GM19239 (cell line): ENCODE measurements at regions not wholly inside any gene's neighbourhood (a gene's known extent, or its start where the extent isn't known, plus 50 kb on each side); places are given as distances from the start of the nearest gene placed in this dataset.

ENCODE experiments used
- DNase-seq: peaks from one replicate; pipeline ENCODE4 v3.0.0; 2011; ENCODE audit warnings: low spot score; ENCODE audit not compliant: insufficient read length
- FAIRE-seq: peaks from 2 replicates; lab custom pipeline; 2011; peaks lifted over from hg19 to GRCh38; lab: Jason Lieb, UNC

DNA sequence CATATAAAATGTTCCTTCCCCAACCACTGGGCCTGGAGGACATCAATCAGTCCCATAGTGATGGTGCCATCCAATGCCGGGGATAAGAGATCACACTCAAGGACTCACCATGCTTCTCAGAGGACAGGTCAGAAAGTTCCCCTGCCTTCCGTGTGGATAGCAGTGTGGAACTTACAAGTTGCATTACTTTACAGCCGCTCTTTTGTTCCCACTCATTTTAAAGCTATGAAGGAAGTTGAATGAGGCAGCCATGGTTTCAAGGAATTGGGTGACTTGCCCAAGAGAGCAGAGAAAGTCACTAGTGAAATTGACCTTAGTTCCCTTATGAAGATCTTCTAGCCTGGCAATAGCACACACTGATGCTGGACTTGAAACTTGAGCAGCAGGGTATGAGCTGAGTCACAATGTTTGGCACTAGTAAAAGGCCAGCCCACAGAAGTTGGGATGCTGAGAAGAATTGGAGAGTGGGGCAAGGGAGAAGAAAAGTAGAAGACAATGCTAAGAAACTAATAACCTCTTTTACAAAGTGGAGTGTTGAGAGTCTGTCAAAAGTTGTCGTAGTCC lies 78.7 kb downstream of the CXCL12 start:
- DNase-seq (no peak), FAIRE-seq (no peak)

DNA sequence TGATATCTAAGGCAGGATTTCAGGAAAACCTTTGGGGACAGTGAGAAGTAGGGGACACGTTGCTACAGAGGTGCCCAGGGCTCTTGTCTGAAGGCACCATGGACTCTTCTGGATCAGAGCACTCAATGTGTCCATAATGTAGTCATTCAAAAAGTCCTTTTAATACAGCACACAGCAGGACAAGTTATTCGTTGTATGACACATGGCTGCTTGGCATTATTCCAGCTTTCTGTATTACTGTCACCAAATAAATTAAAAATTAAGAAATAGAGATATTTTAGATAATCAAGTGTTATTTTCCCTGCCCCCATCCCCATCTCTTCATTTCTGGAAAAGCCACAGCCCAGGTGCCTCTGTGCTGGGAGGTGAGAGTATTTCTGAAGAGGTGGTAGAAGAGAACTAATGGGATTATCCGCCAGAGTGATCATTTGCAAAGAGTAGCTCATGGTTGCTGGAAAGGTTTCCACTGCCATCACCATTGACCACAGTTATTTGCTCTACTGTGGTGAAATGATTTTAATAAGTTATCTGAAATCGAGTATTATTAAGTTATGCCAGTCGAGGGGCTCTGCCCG lies 83.0 kb downstream of the CXCL12 start:
- DNase-seq: no peak
- no peak for FAIRE-seq

DNA sequence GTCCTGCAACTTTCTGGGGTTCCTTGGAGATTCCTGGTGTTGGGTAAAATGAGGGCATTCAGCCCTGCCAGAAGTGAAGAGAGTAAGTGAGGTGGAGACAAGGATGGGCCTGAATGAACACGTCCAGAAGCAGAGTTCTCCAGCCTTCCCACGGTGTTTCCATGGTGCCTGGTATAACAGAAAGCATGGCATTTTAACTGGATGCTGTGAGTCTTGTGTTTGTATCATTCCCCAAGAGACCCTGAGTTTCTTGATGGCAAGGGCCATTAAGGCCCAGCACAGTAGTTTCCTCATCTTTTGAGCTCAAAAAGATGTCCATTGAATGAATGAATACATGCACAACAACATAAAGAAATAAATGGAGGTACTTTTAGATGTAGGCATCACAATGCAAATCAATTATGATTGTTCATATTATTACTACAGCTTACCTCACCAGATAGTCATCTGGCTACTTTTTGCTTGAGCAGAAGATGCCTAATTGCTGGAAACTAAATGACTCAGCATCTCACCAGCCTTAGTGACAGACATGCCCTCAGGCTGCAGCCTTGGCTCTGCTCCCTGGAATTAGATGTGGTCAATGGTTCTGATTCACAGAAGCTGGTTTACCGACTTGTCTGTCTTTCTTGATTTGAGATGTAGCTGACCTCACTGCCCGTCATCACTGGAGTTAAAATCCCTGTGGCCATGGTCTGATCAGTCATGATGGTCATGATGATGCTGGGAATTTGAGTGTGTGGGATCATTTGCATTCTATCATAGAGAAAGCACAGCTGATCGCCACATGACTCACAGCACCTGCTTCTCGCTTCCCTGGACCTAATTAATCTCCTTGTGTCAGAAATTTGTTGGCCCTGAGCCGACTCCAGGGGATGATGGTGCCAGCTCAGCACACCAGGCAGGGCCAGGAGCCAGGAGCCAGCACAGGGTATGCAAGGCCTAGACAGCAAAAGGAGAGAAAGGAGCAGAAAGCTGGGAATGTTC lies 83.9 kb downstream of the CXCL12 start:
- DNase-seq (no peak), FAIRE-seq (no peak)

DNA sequence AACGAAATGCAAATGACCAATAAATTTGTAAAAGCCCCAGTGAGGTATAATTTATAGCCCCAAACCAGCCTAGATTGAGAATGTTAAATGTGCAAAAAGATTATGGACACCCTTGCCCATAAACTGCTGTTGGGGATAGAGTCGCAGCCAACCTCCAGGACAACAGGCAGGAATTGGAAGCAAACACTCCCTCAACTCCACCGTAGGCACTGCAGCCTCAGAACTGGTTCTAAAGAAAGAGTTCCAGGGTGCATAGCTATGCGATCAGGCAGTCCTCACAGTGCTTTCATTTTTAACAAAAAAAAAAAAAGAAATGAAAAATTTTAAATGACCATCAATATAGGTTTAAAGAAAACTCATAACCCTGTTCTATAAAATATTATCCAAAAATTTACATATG lies 86.2 kb downstream of the CXCL12 start:
- no peak for FAIRE-seq
- DNase-seq: no peak

DNA sequence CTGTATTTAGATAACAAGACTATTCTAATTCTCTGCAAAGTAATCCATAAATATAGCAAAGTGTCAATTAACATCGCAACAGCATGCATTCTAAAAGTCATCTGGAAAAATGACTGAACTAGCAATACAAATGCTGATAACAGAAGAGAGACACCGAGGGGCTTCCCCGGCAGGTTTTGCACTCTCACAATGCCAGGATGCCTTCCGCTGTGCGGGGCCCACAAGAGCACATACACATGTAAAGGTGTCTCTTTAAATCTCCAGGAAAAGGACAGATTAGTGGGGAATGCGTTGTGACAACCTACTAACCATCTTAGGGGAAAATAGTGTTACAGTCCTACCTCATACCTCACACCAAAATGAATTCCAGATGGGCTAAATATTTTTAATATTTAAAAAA lies 86.9 kb downstream of the CXCL12 start:
- FAIRE-seq (no peak), DNase-seq (no peak)

DNA sequence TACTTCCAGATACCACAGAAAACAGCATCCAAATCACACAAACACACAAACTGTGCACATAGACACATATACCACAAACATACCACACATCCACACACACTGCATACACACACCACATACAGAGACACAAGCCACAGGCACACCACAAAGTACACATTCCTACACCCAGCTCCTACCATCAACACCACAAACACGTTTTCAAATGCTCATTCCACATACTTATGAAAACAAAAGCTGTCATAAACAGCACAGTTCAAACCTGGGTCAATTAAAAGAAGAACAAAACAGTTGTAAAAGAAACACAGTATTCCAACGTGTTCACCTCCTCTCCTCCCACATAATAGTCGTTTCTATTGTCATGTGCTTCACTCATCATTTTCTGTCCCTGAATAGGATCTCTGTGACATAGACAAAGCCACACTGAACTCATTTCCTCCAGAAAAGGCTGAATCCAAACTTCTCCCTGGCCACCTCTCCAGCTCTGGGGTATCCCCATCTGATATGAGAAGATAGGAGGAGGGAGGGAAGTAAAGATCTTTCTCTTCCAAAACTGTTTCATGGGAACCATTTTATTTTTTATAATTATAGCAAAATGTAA lies 89.2 kb downstream of the CXCL12 start:
- DNase-seq (no peak), FAIRE-seq (no peak)

DNA sequence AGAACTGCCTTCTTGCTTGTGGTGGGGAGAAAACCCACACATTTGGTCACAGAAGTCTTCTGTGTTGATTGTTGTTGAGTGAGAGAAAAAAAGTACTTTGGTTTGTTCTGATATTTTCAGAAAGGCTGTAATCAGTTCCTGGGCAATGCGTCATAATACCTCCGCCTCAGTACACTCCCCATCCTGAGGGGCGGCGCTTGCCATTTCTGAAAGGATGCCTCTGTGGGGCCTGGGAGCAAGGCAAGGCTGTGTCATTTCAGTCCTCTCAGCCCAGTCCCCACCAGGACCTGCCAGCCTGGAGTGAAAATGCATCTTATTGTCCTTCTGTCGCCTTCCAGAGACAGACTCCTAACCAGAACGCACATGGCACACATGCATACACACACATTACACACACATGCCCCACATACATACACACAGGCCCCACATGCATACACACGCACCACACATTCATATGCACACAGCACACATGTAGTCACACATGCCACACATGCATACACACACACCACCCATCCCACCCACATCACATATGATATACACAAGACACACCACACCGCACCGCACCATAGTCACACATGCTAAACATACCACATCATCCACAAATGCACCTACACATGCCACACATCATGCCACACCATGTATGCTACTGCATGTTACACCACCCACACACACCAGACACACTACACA lies 90.0 kb downstream of the CXCL12 start:
- DNase-seq (no peak), FAIRE-seq (no peak)

DNA sequence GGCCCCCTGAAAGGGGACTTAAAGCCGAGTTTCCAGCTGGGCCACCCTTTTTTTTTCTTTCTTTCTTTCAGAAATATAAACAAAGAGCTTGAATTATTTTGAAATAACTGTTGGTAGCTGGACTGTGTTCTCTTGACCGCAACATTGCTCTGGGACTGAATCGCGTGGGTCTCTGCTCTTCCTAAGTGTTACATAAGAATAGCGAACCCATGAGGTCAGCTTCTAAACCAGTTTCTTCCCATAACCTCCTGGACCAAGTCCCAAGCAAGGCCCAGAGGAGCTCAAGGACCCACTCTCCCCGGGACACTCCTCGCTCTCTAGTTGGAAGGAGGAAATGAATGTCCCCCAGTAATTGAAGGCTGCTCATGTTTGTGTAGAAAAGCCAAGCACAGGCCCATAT lies 91.1 kb downstream of the CXCL12 start:
- FAIRE-seq (no peak), DNase-seq (no peak)

DNA sequence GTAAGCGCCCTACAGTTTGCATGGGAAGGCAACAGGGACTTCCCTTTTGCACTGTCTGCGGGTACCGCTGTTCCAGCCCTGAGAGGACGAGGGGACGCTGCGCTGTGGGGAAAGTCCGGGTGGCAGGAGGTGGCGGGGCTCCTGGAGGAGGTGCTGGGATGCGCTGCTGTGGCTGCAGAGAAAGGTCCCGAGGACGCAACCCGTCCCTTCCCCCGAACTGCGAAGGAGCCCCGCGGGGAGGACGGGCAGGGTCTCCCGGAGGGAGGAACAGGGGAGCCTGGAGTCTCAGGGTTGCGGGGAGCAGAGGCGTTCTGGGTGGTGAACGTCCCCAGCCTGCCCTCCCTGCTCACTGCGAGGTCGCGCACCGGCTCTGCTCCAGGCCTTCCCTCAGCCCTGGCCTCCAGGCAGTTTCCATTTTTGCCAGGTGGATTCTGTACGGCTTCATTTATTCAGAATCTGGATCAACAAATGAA lies 91.6 kb downstream of the CXCL12 start:
- no peak for FAIRE-seq
- DNase-seq: no peak

DNA sequence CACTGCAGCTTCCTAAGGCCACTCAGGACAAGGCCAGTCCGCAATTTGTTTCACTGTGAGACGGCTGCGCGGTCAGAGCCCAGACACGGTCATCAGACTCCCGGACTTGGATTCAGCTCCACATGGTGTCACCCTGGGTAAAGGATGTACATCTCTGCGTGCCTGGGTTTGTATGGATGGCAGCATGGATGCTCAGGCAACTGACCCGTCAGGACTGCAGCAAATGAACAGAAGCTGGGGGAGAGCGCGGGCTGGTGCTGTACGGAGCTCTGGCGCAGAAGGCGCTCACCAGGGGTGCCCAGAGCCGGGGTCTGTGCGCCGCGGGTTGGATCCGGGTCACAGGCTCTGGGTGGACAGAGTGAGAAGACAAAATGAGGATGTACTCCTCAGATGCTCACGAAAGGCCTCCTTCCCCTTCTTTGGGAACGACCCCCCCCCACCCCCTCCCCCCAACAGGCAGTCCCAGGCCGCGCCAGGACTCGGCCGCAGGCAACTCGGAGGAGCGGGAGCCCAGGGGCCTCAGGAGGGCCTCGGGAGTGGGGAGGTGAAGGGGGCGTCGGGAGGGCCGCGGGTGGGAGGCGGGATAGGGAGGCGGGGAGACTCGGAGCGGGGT lies 92.4 kb downstream of the CXCL12 start:
- DNase-seq: no peak
- FAIRE-seq: no peak

DNA sequence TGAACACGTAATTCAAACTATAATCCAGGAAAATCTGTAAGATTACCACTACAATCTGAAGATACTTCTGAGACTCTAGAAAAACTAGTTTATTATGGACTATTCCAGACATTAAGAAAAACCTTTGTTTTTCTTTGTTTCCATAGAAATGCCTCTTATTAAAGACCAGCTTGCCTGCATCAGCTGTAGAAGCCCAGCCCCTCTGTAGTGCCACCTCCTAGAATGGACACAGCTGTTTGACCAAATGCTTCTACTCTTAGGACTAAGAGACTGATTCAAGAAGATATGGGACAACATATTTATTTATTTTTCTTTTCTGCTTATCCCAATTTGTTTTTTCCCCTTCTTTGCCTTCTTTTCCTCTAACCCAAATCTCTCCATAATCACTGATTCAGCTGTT lies 93.8 kb downstream of the CXCL12 start:
- FAIRE-seq (no peak), DNase-seq (no peak)

DNA sequence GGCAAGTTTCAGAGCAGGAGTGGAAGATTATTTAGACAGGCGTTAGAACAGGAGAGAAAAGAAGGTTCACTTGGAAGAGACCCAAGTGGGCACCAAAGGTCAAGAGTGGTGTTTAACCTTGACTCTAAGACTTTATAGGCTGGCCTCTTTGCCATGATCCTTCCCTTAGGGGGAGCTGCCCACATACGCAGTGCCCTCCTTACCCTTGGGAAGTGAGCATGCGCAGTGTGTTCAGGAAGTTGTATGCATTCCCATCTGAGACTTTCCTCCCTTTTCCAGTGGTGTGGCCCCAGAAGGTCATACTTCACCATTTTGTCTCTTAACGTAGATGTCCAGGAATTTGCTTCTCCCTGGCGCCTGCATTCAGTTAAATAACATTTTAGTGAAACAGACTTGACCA lies 95.8 kb downstream of the CXCL12 start:
- no peak for DNase-seq
- FAIRE-seq: no peak

DNA sequence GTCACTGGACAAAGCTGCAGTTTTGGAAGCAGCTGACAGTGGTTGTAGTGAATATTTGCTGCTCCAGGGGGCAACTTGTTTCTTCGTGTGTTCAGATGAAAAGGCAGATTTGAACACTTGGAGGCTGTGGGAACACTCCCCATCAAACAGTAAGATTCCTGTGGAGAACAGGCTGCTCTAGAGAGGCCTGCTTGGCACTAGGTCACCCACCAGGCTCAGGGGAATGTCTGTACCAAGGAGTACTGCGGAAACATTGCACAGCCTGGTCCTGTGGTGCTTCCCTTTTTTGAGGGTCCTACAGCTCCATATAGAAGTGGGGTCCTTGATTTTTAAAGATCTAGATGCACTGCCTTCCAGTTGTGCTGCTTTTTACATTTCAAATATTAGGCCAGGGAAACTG lies 97.5 kb downstream of the CXCL12 start:
- DNase-seq: no peak
- FAIRE-seq: no peak

DNA sequence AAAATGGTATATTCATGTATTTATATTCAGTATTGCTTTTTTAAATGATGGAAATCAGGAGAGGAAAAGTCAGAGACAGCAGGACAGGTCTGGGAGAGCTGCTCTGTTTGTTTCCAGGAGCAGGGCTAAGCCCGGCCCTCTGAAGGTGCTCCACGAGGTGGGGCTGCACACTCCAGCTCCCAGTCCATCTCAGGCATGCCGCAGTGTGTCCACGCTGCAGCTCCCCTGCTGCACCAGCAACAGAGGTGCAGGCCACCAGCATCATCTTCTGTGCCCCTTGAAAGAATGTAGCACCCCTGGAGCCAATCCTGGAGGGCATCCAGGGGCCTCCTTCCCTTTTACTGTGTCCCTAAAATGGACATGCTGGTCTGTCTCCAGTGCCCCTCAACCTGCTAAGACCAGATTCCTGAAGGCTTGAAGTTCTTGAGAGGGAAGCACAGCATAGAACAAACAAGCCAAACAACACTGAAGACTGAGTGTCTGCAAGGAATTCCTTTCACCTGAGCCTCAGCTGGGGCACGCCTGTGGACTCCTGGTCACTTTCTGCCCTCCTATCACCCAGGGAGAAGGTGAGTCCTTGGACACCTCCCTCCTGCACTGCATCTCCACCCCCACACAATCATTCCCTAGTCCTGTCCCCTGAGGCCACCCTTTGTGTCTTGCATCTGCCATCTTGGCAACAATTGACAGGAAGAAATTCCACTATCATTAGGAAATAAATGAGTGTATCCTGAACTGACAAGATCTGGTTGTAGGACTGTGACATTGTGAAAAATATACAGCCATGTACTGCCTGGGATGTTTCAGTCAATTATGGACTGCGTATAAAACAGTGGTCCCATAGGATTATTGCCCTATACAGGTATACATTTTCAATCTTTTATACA lies 100.5 kb downstream of the CXCL12 start:
- FAIRE-seq: no peak

DNA sequence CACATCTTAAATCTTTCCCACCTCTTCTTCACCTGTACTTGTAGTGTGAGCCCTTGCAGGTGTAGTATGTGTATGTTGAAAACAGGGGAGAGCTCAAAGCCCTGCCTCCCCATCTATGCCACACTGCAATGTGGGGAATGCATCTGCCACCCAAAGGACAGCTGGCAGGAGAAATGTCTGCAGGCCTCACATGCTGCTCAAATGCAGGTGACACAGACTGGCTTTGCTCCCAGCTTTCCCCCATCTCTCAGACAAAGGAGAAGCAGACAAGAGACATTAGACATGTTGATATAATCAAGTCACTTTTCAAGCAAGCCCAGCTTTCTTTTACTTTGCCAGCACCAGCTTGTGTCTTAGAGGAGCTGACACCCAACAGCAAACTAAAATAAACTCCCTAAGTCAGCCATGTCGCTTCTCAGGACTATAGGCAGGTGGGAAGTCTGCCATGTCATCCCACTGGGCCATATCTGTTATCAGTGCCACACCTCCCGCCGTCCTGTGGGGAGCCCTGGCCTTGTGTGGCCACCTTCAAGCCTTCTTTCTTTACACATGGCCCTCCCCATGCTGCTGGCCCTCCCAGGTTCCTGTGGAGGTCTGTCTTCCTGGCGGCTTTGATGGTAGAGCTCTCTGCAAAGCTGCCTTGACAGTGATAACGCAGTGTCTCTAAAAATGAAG lies 102.1 kb downstream of the CXCL12 start:
- no peak for DNase-seq
- FAIRE-seq: no peak

More for the DNA sequence above, 100.5 kb downstream of the CXCL12 start:
- DNase-seq: no peak

DNA sequence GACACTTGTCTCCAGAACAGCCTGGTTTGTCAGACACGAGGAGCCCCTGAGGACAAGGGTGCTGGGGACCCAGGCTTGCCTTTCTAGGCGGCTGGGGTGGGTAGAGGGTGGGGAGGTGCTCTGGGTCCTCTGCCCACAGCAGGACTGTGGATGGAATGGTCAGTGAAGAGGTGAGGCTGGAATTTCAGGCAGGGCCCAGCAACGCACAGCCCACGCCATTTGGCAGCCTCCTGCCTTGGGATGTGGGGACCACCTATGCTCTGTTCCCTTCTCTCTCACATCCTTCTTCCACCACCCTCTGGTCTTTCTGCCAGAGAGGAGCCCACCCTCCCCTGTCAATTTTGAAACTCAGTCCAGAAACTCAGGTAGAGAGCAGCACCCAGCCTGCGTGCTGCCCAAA lies 103.2 kb downstream of the CXCL12 start:
- FAIRE-seq (no peak), DNase-seq (no peak)

DNA sequence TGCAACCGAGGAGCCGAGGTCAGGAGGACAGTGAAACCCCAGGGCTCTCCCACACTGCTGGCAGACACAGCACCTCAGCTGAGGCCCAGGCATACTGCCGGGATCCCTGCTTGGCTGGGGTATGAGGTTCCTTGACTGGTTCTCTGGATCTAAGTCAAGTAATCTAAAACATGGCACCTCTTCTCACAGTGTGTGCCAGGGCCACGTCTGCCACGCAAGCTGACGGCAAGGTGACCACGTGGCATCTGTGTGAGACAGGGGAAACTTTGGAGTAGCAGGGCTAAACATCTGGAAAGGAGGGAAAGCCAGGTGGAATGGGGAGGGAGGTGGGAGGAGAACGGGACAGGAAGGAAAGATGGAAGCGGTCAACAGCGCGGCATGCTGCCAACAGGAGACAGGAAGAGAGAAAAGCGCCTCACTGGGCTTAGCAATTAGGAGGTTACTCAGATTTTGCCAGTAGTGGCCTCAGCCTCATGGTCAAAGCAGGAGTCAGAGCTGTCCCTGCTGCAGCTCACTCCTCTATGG lies 103.7 kb downstream of the CXCL12 start:
- DNase-seq (no peak), FAIRE-seq (no peak)
